Renal cortical epithelial cell (primary cell): ENCODE measurements at regions not wholly inside any gene's neighbourhood (a gene's known extent, or its start where the extent isn't known, plus 50 kb on each side); places are given as distances from the start of the nearest gene placed in this dataset.
"Not testable (repeated sequence)": the region's sequence is repeated elsewhere in the genome, so short reads cannot be mapped to it uniquely, and the experiment has no call there.

Experiments used
- DNase-seq: peaks from one replicate; pipeline ENCODE4 v3.0.0-alpha.2; 2011; ENCODE audit warnings: low read depth

- DNase-seq: not testable (repeated sequence)
Measured at GRCh38 chr10:59975918-59976317, 69.6 kb upstream of the CCDC6 start.

DNA sequence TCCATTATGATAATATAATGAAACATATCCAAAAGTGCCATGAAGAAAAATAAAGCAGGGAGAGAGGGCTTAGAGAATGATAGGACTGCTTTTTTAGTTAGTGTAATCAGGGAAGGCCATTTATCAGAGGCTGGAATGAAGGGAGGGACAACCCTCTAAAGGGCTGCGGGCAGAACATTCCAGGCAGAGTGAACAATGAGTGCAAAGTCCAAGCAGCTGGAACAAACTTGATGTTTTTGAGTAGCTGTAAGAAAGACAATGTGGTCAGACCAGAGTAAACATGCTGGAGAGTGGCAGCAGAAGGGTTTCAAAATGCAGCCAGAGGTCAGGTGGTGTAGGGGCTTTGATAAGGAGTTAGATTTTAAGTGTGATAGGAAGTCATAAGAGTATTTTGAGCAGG, 65.6 kb upstream of the CCDC6 start:
- peak; percentile 95 for DNase-seq

DNA sequence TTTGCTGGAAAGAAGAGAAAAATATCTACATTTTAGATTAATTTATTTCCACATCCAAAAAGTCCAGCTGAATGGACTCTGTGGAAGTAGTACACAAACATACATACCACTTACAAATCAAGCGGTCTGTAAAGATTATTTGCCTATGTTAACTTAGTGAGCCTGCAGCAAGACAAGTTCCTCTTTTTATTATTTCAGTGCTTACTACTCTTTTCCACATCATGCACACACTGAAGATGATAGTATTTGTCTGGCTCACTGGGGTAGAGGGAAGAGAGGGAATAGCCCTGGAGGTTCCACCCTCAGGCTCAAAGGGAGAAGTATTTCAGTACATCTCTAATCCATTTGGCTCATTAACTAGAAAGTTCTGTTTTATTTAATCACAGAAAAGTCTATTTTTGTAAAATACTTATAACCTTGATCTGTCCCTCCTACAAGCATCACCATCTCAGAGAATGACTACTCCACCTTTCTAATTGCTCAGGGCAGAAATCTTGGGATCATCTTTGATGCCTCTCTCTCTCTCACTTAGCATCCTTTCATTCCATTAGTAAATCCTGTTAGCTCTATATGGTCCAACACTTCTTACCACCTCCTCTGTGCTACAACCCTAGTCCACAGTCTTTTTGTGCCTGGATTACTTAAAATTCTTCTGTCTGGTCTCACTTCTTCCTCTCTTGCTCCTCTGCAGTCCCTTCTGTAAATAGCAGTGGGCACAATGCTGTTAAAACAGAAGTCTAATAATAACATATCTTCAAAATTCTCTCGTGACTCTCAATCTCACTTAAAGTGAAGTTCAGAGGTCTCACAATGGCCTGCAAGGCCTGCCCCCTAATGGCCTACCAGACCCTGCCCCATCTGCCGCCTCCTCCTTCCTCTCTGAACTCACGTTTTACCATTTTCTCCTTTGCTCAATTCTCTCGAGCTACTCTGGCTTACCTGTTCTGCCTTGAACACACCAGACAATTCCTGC, 64.3 kb upstream of the CCDC6 start:
- no peak for DNase-seq

- no peak for DNase-seq
Measured at GRCh38 chr10:59968705-59969104, 62.3 kb upstream of the CCDC6 start.

DNA sequence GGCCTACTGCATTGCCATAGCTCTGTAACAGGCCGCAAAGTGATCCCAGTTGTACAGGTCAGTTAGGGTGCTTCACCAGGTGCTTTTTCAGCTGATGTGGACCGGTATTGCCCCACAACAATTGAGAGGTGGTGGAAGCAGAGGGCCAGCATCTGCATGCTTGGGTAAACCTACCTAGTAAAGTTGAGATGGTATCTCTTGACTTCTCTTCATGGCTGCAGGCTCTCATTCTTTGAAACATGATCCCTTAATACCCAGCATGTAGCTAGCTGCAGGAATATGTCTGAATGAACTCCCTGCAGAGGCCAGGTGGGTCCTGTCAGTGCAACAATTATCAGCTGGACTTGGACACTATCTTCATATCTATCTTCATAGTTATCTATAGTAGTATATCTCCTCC, 60.7 kb upstream of the CCDC6 start:
- no peak for DNase-seq

GRCh38 chr10:59965899-59966650, 59.7 kb upstream of the CCDC6 start:
- DNase-seq: no peak

DNA sequence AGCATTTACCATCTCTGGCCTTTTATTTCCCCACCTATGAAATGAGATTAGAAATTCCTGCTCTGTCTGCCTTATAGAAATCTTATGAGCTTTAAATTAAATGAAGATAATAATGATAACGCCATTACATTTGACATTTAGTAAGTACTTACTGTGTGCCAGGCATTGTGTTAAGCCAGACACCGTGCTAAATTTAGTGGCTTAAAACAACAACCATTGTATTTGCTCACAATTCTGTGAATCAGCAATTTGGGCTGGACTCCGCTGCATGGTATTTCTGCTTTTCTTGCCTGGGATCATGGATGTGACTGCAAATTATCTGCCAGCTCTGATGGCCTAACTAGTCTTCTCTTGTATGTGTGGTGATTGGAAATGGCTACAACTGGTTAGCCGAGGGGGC, 56.4 kb upstream of the CCDC6 start:
- peak; percentile 57 for DNase-seq

GRCh38 chr10:59960751-59961150, 54.4 kb upstream of the CCDC6 start:
- DNase-seq: no peak

DNA sequence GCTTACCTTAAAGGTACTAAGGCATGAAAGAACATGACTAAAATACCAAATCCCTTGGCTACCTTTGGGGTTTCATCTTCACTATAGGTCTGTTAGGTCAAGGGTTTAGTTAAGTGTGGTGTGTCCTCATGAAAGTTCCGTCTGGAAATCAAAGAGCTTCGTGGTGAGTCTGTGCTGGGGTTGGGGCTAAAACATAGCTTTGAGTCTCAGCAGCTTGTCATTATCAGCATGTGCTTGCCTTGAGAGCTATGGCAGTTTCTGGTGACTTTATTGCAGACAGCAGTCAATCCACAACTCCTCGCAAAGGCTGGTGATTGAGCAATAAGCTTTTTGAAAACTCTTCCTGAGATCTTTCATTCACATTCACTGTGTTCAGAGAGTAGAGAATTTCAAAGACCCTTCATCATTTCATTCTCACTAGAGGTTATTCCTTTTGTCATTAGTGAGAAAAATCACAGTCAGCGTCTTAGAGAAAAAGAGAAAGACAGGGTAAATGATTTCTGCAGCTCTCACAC, 53.2 kb upstream of the CCDC6 start:
- DNase-seq: no peak

DNA sequence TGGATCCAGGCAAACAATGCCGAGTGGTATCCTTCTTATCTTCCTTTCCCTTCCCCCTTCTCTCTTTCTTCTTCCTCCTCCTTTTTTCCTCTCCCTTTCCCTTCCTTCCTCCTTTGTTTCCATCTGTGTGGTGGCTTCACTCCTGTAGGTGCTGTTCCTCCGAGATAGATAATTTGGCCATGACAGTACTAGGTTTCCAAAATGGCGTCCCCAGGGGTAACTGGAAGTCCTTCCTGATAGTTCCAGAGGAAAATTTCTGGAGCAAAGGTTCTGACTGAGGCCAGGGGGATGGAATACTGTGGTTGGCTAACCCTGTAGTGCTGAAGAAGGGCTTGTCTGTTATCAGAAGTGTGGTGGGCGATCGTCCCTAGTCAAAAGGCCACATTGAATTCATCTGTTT, 52.5 kb upstream of the CCDC6 start:
- DNase-seq: no peak

- no peak for DNase-seq
Measured at GRCh38 chr10:59957975-59958374, 51.6 kb upstream of the CCDC6 start.
